Neural progenitor cell (in vitro differentiated cells): ENCODE measurements at regions not wholly inside any gene's neighbourhood (a gene's known extent, or its start where the extent isn't known, plus 50 kb on each side); places are given as distances from the start of the nearest gene placed in this dataset.

Experiments used
- DNase-seq: peaks from one replicate; pipeline ENCODE4 v3.0.0-alpha.2; 2016; ENCODE audit warnings: low spot score
- H2AFZ ChIP-seq: fragments of 200-600 bp; sonication (generic); replicated peaks from 2 replicates; pipeline ENCODE4 v1.6.1; 2016; ENCODE audit warnings: antibody characterized with exemption
- H3F3A ChIP-seq: fragments of 200-600 bp; sonication (generic); 2 replicates; pipeline ENCODE4 v1.6.1; 2016; ENCODE audit warnings: antibody characterized with exemption, low read depth
- H3K27ac ChIP-seq: fragments of 200-600 bp; sonication (generic); 2 replicates; pipeline ENCODE4 v1.5.1; 2016; ENCODE audit warnings: mild to moderate bottlenecking
- H3K27me3 ChIP-seq: fragments of 200-600 bp; sonication (generic); 2 replicates; pipeline ENCODE4 v1.6.1; 2016; ENCODE audit warnings: mild to moderate bottlenecking, moderate library complexity
- H3K36me3 ChIP-seq: fragments of 200-600 bp; sonication (generic); 2 replicates; pipeline ENCODE4 v1.5.1; 2016
- H3K4me1 ChIP-seq: fragments of 200-600 bp; sonication (generic); 2 replicates; pipeline ENCODE4 v1.6.1; 2016; ENCODE audit warnings: mixed run types
- H3K4me2 ChIP-seq: fragments of 200-600 bp; sonication (generic); 2 replicates; pipeline ENCODE4 v1.6.1; 2016
- H3K4me3 ChIP-seq: fragments of 200-600 bp; sonication (generic); 2 replicates; pipeline ENCODE4 v1.5.1; 2016
- H3K79me2 ChIP-seq: fragments of 200-600 bp; sonication (generic); 2 replicates; pipeline ENCODE4 v1.6.1; 2016; ENCODE audit warnings: low read depth
- H3K9ac ChIP-seq: fragments of 200-600 bp; sonication (generic); 2 replicates; pipeline ENCODE4 v1.6.1; 2016
- H3K9me3 ChIP-seq: fragments of 200-600 bp; sonication (generic); 2 replicates; pipeline ENCODE4 v1.5.1; 2016; ENCODE audit warnings: low read depth
- H4K20me1 ChIP-seq: fragments of 200-600 bp; sonication (generic); 2 replicates; pipeline ENCODE4 v1.6.1; 2016; ENCODE audit warnings: low read depth
- H3K27ac Mint-ChIP-seq: 3 replicates; pipeline ENCODE4 v1.8.0; 2021; ENCODE audit warnings: mixed read lengths
- H3K27me3 Mint-ChIP-seq: 2 replicates; pipeline ENCODE4 v1.8.0; 2022; ENCODE audit warnings: low read depth, mild to moderate bottlenecking, inconsistent platforms, moderate library complexity, mixed read lengths; ENCODE audit not compliant: insufficient read depth
- H3K36me3 Mint-ChIP-seq: 3 replicates; pipeline ENCODE4 v1.8.0; 2021; ENCODE audit warnings: mixed read lengths
- H3K4me1 Mint-ChIP-seq: 3 replicates; pipeline ENCODE4 v1.8.0; 2021; ENCODE audit warnings: mixed read lengths
- H3K4me3 Mint-ChIP-seq: 3 replicates; pipeline ENCODE4 v1.8.0; 2021; ENCODE audit warnings: mild to moderate bottlenecking, moderate library complexity, mixed read lengths
- H3K9me3 Mint-ChIP-seq: 3 replicates; pipeline ENCODE4 v1.8.0; 2020; ENCODE audit warnings: mixed read lengths
- EZH2 ChIP-seq: fragments of 200-600 bp; sonication (generic); IDR thresholded peaks from 2 replicates; pipeline ENCODE4 v1.6.1; 2017; ENCODE audit warnings: antibody characterized with exemption, mild to moderate bottlenecking, moderate library complexity
- EZH2phosphoT487 ChIP-seq: fragments of 200-600 bp; sonication (generic); IDR thresholded peaks from 2 replicates; pipeline ENCODE4 v1.6.1; 2017; ENCODE audit warnings: antibody characterized with exemption
- TF ChIP-seq, protein P1 (sequence below): fragments of 200-600 bp; sonication (generic); IDR thresholded peaks from 2 replicates; pipeline ENCODE4 v1.5.1; 2017; ENCODE audit warnings: antibody characterized with exemption, mild to moderate bottlenecking

GRCh38 chr13:73708393-73708985 is 425.7 kb downstream of the KLF12 start:
- no peak overlapping the region for H3K9ac ChIP-seq
- Mint-ChIP-seq H3K36me3 (peaks cover 21% of the 10 kb centered on the region), H3K9me3 (no peaks in the 10 kb centered on the region), H3K4me1 (no peaks in the 10 kb centered on the region), H3K4me3 (no peak overlapping the region), H3K27me3 (no peaks in the 10 kb centered on the region), H3K27ac (no peak overlapping the region)
- no peaks in the 10 kb centered on the region for H3F3A ChIP-seq
- H3K4me1 ChIP-seq = no peaks in the 10 kb centered on the region
- H3K36me3 ChIP-seq = no peaks in the 10 kb centered on the region
- DNase-seq = peak; percentile 76
- no peak overlapping the region for H3K27ac ChIP-seq
- H3K9me3 ChIP-seq = no peaks in the 10 kb centered on the region
- H3K79me2 ChIP-seq = no peaks in the 10 kb centered on the region
- no peak overlapping the region for H3K4me3 ChIP-seq
- no peak overlapping the region for H2AFZ ChIP-seq
- H4K20me1 ChIP-seq = no peaks in the 10 kb centered on the region
- TF ChIP-seq EZH2 = no peak
- TF ChIP-seq, protein P1, sequence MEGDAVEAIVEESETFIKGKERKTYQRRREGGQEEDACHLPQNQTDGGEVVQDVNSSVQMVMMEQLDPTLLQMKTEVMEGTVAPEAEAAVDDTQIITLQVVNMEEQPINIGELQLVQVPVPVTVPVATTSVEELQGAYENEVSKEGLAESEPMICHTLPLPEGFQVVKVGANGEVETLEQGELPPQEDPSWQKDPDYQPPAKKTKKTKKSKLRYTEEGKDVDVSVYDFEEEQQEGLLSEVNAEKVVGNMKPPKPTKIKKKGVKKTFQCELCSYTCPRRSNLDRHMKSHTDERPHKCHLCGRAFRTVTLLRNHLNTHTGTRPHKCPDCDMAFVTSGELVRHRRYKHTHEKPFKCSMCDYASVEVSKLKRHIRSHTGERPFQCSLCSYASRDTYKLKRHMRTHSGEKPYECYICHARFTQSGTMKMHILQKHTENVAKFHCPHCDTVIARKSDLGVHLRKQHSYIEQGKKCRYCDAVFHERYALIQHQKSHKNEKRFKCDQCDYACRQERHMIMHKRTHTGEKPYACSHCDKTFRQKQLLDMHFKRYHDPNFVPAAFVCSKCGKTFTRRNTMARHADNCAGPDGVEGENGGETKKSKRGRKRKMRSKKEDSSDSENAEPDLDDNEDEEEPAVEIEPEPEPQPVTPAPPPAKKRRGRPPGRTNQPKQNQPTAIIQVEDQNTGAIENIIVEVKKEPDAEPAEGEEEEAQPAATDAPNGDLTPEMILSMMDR = peak; percentile 96
- no peaks in the 10 kb centered on the region for H3K27me3 ChIP-seq
- H3K4me2 ChIP-seq = no peak overlapping the region

GRCh38 chr13:73704587-73704986 is 429.6 kb downstream of the KLF12 start:
- no peak overlapping the region for H3K4me3 Mint-ChIP-seq
- no peaks in the 10 kb centered on the region for H3K9me3 Mint-ChIP-seq
- peaks cover 10% of the 10 kb centered on the region for H3K36me3 Mint-ChIP-seq
- H3K27ac ChIP-seq = no peak overlapping the region
- no peaks in the 10 kb centered on the region for H3K36me3 ChIP-seq
- H3K4me3 ChIP-seq = no peak overlapping the region
- no peak for TF ChIP-seq EZH2
- TF ChIP-seq, protein P1 = no peak
- no peak for TF ChIP-seq EZH2phosphoT487
- peaks cover 23% of the 10 kb centered on the region for H3K4me1 ChIP-seq
- H4K20me1 ChIP-seq = no peaks in the 10 kb centered on the region
- no peaks in the 10 kb centered on the region for H3K9me3 ChIP-seq
- no peak overlapping the region for H2AFZ ChIP-seq
- H3K27me3 Mint-ChIP-seq = no peaks in the 10 kb centered on the region
- peak; percentile 2 for DNase-seq
- no peak overlapping the region for H3K9ac ChIP-seq
- no peaks in the 10 kb centered on the region for H3K79me2 ChIP-seq
- H3K4me1 Mint-ChIP-seq = peaks cover 3% of the 10 kb centered on the region
- H3K4me2 ChIP-seq = no peak overlapping the region
- no peak overlapping the region for H3K27ac Mint-ChIP-seq
- no peaks in the 10 kb centered on the region for H3K27me3 ChIP-seq
- H3F3A ChIP-seq = no peaks in the 10 kb centered on the region

- Histone ChIP-seq H3K4me3 (no peak overlapping the region), H4K20me1 (no peaks in the 10 kb centered on the region), H3K79me2 (no peaks in the 10 kb centered on the region), H2AFZ (no peak overlapping the region), H3K4me2 (no peak overlapping the region), H3K4me1 (peaks cover 23% of the 10 kb centered on the region), H3F3A (no peaks in the 10 kb centered on the region), H3K27me3 (no peaks in the 10 kb centered on the region), H3K36me3 (no peaks in the 10 kb centered on the region), H3K9me3 (no peaks in the 10 kb centered on the region), H3K27ac (no peak overlapping the region), H3K9ac (no peak overlapping the region)
- no peak overlapping the region for H3K27ac Mint-ChIP-seq
- TF ChIP-seq, protein P1 = no peak
- TF ChIP-seq EZH2phosphoT487 (no peak), EZH2 (no peak)
- H3K27me3 Mint-ChIP-seq = no peaks in the 10 kb centered on the region
- peaks cover 11% of the 10 kb centered on the region for H3K36me3 Mint-ChIP-seq
- H3K4me3 Mint-ChIP-seq = no peak overlapping the region
- DNase-seq = no peak
- no peaks in the 10 kb centered on the region for H3K9me3 Mint-ChIP-seq
- peaks cover 3% of the 10 kb centered on the region for H3K4me1 Mint-ChIP-seq
Observed at GRCh38 chr13:73703606-73704005, 430.6 kb downstream of the KLF12 start.
